Fibroblast of lung (primary cell): ENCODE measurements at regions not wholly inside any gene's neighbourhood (a gene's known extent, or its start where the extent isn't known, plus 50 kb on each side); places are given as distances from the start of the nearest gene placed in this dataset.

Source experiments
- DNase-seq, 2 donors: peaks; one replicate each; pipeline versions ENCODE4 v3.0.0 to v3.0.0-alpha.2; 2010; ENCODE audit warnings: low read depth in 2 of 2
- H2AFZ ChIP-seq: 2 replicates; pipeline ENCODE4 v1.5.1; 2012; ENCODE audit warnings: low read length, control low read depth, inconsistent platforms
- H3K27ac ChIP-seq: 2 replicates; pipeline ENCODE4 v1.5.1; 2011; ENCODE audit warnings: low read length, control low read depth; ENCODE audit not compliant: insufficient read depth
- H3K27me3 ChIP-seq: 2 replicates; pipeline ENCODE4 v1.5.1; 2011; ENCODE audit warnings: mild to moderate bottlenecking, low read length; ENCODE audit not compliant: control insufficient read depth, insufficient read depth
- H3K36me3 ChIP-seq: 2 replicates; pipeline ENCODE4 v1.5.1; 2011; ENCODE audit warnings: low read length; ENCODE audit not compliant: control insufficient read depth, insufficient read depth
- H3K4me1 ChIP-seq: 2 replicates; pipeline ENCODE4 v1.5.1; 2011; ENCODE audit warnings: low read length; ENCODE audit not compliant: control insufficient read depth, insufficient read depth; ENCODE audit errors: extremely low read depth
- H3K4me2 ChIP-seq: 2 replicates; pipeline ENCODE4 v1.5.1; 2011; ENCODE audit warnings: low read length, control low read depth; ENCODE audit not compliant: insufficient read depth; ENCODE audit errors: extremely low read depth
- H3K4me3 ChIP-seq, 4 experiments: fragments of 200-600 bp in 1 of 4; sonication (generic) in 1 of 4; replicated peaks in 1 of 4; 2 replicates each; pipeline ENCODE4 v1.5.1; 2011 to 2016; ENCODE audit warnings: low read length in 4 of 4, low read depth in 3 of 4, mild to moderate bottlenecking in 3 of 4, control low read depth in 2 of 4, inconsistent platforms in 1 of 4, mixed read lengths in 1 of 4; ENCODE audit not compliant: insufficient read depth in 1 of 4; ENCODE audit errors: control extremely low read depth in 1 of 4
- H3K79me2 ChIP-seq: 2 replicates; pipeline ENCODE4 v1.5.1; 2012; ENCODE audit warnings: mild to moderate bottlenecking, low read length, inconsistent platforms; ENCODE audit not compliant: control insufficient read depth, insufficient read depth
- H3K9ac ChIP-seq: 2 replicates; pipeline ENCODE4 v1.5.1; 2011; ENCODE audit warnings: mild to moderate bottlenecking, low read length, control low read depth; ENCODE audit not compliant: insufficient read depth
- H3K9me3 ChIP-seq: 2 replicates; pipeline ENCODE4 v1.5.1; 2012; ENCODE audit warnings: low read depth, low read length; ENCODE audit not compliant: control insufficient read depth, insufficient read depth
- H4K20me1 ChIP-seq: 2 replicates; pipeline ENCODE4 v1.5.1; 2011; ENCODE audit warnings: low read length; ENCODE audit not compliant: control insufficient read depth, insufficient read depth; ENCODE audit errors: extremely low read depth
- CTCF ChIP-seq, 2 donors: IDR thresholded peaks in 1 of 2; conservative IDR thresholded peaks in 1 of 2; 1 replicate in 1 of 2; 2 replicates in 1 of 2; pipeline ENCODE4 v1.5.1; 2011 to 2012; ENCODE audit warnings: low read length in 2 of 2, control low read depth in 1 of 2, inconsistent platforms in 1 of 2, low read depth in 1 of 2, mild to moderate bottlenecking in 1 of 2
- EZH2 ChIP-seq: IDR thresholded peaks from 2 replicates; pipeline ENCODE4 v1.5.1; 2012; ENCODE audit warnings: low read length, control low read depth, mild to moderate bottlenecking; ENCODE audit errors: missing control alignments

GRCh38 chr1:188846468-188846867 is 1631.2 kb downstream of the BRINP3 start:
- H3K27ac ChIP-seq: no peak overlapping the region
- no peak overlapping the region for H3K4me3 ChIP-seq
- no peaks in the 10 kb centered on the region for H3K79me2 ChIP-seq
- H3K36me3 ChIP-seq: no peaks in the 10 kb centered on the region
- no peaks in the 10 kb centered on the region for H3K9me3 ChIP-seq
- H3K4me1 ChIP-seq: no peaks in the 10 kb centered on the region
- H4K20me1 ChIP-seq: no peaks in the 10 kb centered on the region
- no peak for TF ChIP-seq EZH2
- TF ChIP-seq CTCF (conservative IDR thresholded peaks at IDR 0.05 in 1 of 2, IDR thresholded peaks at IDR 0.05 in 1 of 2; ENCODE audit: low read depth in 1 of 2, low read length in 2 of 2): no peak
- H3K4me2 ChIP-seq: no peak overlapping the region
- no peak overlapping the region for H3K9ac ChIP-seq
- H3K27me3 ChIP-seq: no peaks in the 10 kb centered on the region
- H2AFZ ChIP-seq: no peak overlapping the region
- DNase-seq: no peak

GRCh38 chr1:188857526-188858087 is 1620.1 kb downstream of the BRINP3 start:
- no peak for DNase-seq
- H3K4me2 ChIP-seq: no peak overlapping the region
- TF ChIP-seq EZH2 (no peak), CTCF (conservative IDR thresholded peaks at IDR 0.05 in 1 of 2, IDR thresholded peaks at IDR 0.05 in 1 of 2; ENCODE audit: low read depth in 1 of 2, low read length in 2 of 2) (no peak)
- no peaks in the 10 kb centered on the region for H3K4me1 ChIP-seq
- H3K27me3 ChIP-seq: no peaks in the 10 kb centered on the region
- H3K36me3 ChIP-seq: no peaks in the 10 kb centered on the region
- no peaks in the 10 kb centered on the region for H4K20me1 ChIP-seq
- H2AFZ ChIP-seq: no peak overlapping the region
- H3K79me2 ChIP-seq: no peaks in the 10 kb centered on the region
- H3K27ac ChIP-seq: no peak overlapping the region
- no peak overlapping the region for H3K4me3 ChIP-seq
- no peak overlapping the region for H3K9ac ChIP-seq
- no peaks in the 10 kb centered on the region for H3K9me3 ChIP-seq

- Histone ChIP-seq H3K27me3 (no peaks in the 10 kb centered on the region), H4K20me1 (no peaks in the 10 kb centered on the region), H3K9me3 (no peaks in the 10 kb centered on the region), H3K4me2 (no peak overlapping the region), H3K36me3 (no peaks in the 10 kb centered on the region), H3K9ac (no peak overlapping the region), H3K4me1 (no peaks in the 10 kb centered on the region), H3K4me3 (no peak overlapping the region), H3K79me2 (no peaks in the 10 kb centered on the region), H3K27ac (no peak overlapping the region), H2AFZ (no peak overlapping the region)
- TF ChIP-seq CTCF (conservative IDR thresholded peaks at IDR 0.05 in 1 of 2, IDR thresholded peaks at IDR 0.05 in 1 of 2; ENCODE audit: low read depth in 1 of 2, low read length in 2 of 2) (no peak), EZH2 (no peak)
- no peak for DNase-seq
These were observed 1610.0 kb downstream of the BRINP3 start for GRCh38 chr1:188867614-188868013.
